H1 (cell line): ENCODE measurements at regions not wholly inside any gene's neighbourhood (a gene's known extent, or its start where the extent isn't known, plus 50 kb on each side); places are given as distances from the start of the nearest gene placed in this dataset.

Experiments used
- EZH2 ChIP-seq: fragments of 200-600 bp; sonication (generic); IDR thresholded peaks from 2 replicates; pipeline ENCODE4 v1.7.1; 2012; ENCODE audit warnings: low read depth, mild to moderate bottlenecking, moderate library complexity, low read length, inconsistent platforms; ENCODE audit not compliant: severe bottlenecking
- JUND ChIP-seq: IDR thresholded peaks from 2 replicates; pipeline ENCODE4 v1.6.1; 2011; ENCODE audit warnings: mild to moderate bottlenecking, improper control_type of control experiment, low read length
- POU5F1 ChIP-seq: IDR thresholded peaks from 2 replicates; pipeline ENCODE4 v1.6.1; 2011; ENCODE audit warnings: low read depth, mild to moderate bottlenecking, low read length, moderate library complexity
- RNF2 ChIP-seq: fragments of 200-900, 300-1000 bp; sonication (generic); IDR thresholded peaks from 2 replicates; pipeline ENCODE4 v1.7.1; 2016; ENCODE audit warnings: borderline replicate concordance, low read depth, mild to moderate bottlenecking, antibody characterized with exemption, low read length; ENCODE audit not compliant: poor library complexity, severe bottlenecking; ENCODE audit errors: missing control alignments
- TAF7 ChIP-seq: optimal IDR thresholded peaks from 2 replicates; pipeline ENCODE3; 2011; ENCODE audit warnings: low read depth, mild to moderate bottlenecking, inconsistent platforms, low read length, moderate library complexity, borderline replicate concordance
- TF ChIP-seq, protein P1 (sequence below): fragments of 300-600 bp; sonication (generic); IDR thresholded peaks from 2 replicates; pipeline ENCODE4 v1.7.1; 2012; ENCODE audit warnings: low read length, moderate library complexity, mild to moderate bottlenecking, inconsistent platforms; ENCODE audit not compliant: insufficient replicate concordance
- TF ChIP-seq, protein P2 (sequence below): IDR thresholded peaks from 2 replicates; pipeline ENCODE4 v1.6.1; 2012; ENCODE audit warnings: low read length, inconsistent platforms
- TF ChIP-seq, protein P3 (sequence below): IDR thresholded peaks from 2 replicates; pipeline ENCODE4 v1.6.1; 2012; ENCODE audit warnings: inconsistent platforms

DNA sequence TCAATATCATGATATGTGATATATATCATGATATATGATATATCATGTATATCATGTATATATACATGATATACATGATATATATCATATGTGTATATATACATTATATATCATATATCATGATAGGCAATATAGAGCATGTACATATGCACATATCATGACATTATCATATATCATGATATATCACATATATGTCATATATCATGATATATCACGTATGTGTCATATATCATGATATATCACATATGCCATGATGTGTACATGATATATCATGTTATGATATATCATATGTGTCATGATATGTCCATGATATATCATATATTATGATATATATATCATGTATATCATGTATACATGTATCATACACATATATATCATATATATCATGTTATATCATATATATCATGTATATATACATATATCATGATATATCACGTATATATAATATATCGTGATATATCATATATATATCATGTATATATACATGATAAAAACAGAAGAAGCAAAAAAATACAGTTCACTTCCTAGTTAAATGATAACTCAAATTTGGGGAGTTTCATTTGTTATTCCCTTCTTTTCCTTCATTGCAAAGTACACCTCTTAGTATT, 670.1 kb upstream of the EPHA5 start (continued):
- TF ChIP-seq, protein P1, sequence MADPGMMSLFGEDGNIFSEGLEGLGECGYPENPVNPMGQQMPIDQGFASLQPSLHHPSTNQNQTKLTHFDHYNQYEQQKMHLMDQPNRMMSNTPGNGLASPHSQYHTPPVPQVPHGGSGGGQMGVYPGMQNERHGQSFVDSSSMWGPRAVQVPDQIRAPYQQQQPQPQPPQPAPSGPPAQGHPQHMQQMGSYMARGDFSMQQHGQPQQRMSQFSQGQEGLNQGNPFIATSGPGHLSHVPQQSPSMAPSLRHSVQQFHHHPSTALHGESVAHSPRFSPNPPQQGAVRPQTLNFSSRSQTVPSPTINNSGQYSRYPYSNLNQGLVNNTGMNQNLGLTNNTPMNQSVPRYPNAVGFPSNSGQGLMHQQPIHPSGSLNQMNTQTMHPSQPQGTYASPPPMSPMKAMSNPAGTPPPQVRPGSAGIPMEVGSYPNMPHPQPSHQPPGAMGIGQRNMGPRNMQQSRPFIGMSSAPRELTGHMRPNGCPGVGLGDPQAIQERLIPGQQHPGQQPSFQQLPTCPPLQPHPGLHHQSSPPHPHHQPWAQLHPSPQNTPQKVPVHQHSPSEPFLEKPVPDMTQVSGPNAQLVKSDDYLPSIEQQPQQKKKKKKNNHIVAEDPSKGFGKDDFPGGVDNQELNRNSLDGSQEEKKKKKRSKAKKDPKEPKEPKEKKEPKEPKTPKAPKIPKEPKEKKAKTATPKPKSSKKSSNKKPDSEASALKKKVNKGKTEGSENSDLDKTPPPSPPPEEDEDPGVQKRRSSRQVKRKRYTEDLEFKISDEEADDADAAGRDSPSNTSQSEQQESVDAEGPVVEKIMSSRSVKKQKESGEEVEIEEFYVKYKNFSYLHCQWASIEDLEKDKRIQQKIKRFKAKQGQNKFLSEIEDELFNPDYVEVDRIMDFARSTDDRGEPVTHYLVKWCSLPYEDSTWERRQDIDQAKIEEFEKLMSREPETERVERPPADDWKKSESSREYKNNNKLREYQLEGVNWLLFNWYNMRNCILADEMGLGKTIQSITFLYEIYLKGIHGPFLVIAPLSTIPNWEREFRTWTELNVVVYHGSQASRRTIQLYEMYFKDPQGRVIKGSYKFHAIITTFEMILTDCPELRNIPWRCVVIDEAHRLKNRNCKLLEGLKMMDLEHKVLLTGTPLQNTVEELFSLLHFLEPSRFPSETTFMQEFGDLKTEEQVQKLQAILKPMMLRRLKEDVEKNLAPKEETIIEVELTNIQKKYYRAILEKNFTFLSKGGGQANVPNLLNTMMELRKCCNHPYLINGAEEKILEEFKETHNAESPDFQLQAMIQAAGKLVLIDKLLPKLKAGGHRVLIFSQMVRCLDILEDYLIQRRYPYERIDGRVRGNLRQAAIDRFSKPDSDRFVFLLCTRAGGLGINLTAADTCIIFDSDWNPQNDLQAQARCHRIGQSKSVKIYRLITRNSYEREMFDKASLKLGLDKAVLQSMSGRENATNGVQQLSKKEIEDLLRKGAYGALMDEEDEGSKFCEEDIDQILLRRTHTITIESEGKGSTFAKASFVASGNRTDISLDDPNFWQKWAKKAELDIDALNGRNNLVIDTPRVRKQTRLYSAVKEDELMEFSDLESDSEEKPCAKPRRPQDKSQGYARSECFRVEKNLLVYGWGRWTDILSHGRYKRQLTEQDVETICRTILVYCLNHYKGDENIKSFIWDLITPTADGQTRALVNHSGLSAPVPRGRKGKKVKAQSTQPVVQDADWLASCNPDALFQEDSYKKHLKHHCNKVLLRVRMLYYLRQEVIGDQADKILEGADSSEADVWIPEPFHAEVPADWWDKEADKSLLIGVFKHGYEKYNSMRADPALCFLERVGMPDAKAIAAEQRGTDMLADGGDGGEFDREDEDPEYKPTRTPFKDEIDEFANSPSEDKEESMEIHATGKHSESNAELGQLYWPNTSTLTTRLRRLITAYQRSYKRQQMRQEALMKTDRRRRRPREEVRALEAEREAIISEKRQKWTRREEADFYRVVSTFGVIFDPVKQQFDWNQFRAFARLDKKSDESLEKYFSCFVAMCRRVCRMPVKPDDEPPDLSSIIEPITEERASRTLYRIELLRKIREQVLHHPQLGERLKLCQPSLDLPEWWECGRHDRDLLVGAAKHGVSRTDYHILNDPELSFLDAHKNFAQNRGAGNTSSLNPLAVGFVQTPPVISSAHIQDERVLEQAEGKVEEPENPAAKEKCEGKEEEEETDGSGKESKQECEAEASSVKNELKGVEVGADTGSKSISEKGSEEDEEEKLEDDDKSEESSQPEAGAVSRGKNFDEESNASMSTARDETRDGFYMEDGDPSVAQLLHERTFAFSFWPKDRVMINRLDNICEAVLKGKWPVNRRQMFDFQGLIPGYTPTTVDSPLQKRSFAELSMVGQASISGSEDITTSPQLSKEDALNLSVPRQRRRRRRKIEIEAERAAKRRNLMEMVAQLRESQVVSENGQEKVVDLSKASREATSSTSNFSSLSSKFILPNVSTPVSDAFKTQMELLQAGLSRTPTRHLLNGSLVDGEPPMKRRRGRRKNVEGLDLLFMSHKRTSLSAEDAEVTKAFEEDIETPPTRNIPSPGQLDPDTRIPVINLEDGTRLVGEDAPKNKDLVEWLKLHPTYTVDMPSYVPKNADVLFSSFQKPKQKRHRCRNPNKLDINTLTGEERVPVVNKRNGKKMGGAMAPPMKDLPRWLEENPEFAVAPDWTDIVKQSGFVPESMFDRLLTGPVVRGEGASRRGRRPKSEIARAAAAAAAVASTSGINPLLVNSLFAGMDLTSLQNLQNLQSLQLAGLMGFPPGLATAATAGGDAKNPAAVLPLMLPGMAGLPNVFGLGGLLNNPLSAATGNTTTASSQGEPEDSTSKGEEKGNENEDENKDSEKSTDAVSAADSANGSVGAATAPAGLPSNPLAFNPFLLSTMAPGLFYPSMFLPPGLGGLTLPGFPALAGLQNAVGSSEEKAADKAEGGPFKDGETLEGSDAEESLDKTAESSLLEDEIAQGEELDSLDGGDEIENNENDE = no peak
- TF ChIP-seq RNF2 (no peak), JUND (no peak), TAF7 (no peak), EZH2 (no peak), POU5F1 (no peak)
- TF ChIP-seq, protein P2, sequence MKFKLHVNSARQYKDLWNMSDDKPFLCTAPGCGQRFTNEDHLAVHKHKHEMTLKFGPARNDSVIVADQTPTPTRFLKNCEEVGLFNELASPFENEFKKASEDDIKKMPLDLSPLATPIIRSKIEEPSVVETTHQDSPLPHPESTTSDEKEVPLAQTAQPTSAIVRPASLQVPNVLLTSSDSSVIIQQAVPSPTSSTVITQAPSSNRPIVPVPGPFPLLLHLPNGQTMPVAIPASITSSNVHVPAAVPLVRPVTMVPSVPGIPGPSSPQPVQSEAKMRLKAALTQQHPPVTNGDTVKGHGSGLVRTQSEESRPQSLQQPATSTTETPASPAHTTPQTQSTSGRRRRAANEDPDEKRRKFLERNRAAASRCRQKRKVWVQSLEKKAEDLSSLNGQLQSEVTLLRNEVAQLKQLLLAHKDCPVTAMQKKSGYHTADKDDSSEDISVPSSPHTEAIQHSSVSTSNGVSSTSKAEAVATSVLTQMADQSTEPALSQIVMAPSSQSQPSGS = no peak
- TF ChIP-seq, protein P3, sequence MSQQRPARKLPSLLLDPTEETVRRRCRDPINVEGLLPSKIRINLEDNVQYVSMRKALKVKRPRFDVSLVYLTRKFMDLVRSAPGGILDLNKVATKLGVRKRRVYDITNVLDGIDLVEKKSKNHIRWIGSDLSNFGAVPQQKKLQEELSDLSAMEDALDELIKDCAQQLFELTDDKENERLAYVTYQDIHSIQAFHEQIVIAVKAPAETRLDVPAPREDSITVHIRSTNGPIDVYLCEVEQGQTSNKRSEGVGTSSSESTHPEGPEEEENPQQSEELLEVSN = no peak
